Psoas muscle (tissue), 7 donors: ENCODE measurements at regions not wholly inside any gene's neighbourhood (a gene's known extent, or its start where the extent isn't known, plus 50 kb on each side); places are given as distances from the start of the nearest gene placed in this dataset.

Source experiments
- ATAC-seq, 4 donors: fragments of 200-7000 bp; cut with Tn5 transposase; one replicate each; pipeline ENCODE4 v1.9.1; 2020; ENCODE audit warnings: moderate library complexity in 3 of 4, mild to moderate bottlenecking in 2 of 4
- DNase-seq, 2 donors: peaks; one replicate each; pipeline ENCODE4 v3.0.0-alpha.2; 2020
- H3K27ac ChIP-seq: fragments of 200-600 bp; one replicate; pipeline ENCODE4 v1.8.0; 2022
- H3K27me3 ChIP-seq, 3 donors: fragments of 200-600 bp in 1 of 3; one replicate each; pipeline versions ENCODE4 v1.6.1 to v1.8.0; 2013 to 2022; ENCODE audit warnings: low read length in 2 of 3, mild to moderate bottlenecking in 2 of 3, moderate library complexity in 1 of 3; ENCODE audit not compliant: insufficient read depth in 3 of 3
- H3K36me3 ChIP-seq, 2 donors: fragments of 200-600 bp in 1 of 2; one replicate each; pipeline versions ENCODE4 v1.6.1 to v1.8.0; 2013 to 2022; ENCODE audit warnings: low read depth in 1 of 2, mild to moderate bottlenecking in 1 of 2, moderate library complexity in 1 of 2; ENCODE audit not compliant: insufficient read depth in 1 of 2
- H3K4me1 ChIP-seq: fragments of 200-600 bp; one replicate; pipeline ENCODE4 v1.8.0; 2022
- H3K4me3 ChIP-seq: fragments of 200-600 bp; one replicate; pipeline ENCODE4 v1.8.0; 2022; ENCODE audit warnings: mild to moderate bottlenecking
- H3K9me3 ChIP-seq: fragments of 200-600 bp; one replicate; pipeline ENCODE4 v1.8.0; 2022
- WGBS, 3 donors: extraction: QIAGEN DNeasy Blood & Tissue Kit; methylation state at CpG; one replicate each; pipeline versions ENCODE4 v1.1.6 to v1.1.7; 2013; 5-methylcytosine and 5-hydroxymethylcytosine counted together
- intact Hi-C, 2 donors: fragments of 100-400 bp; cut with DNase I; formaldehyde crosslinking; loops; one replicate each; pipeline versions ENCODE4 v1.11.0 to v1.14.2; 2022
- TF ChIP-seq, protein P1 (sequence below): fragments of 200-600 bp; IDR thresholded peaks from one replicate; pipeline ENCODE4 v1.8.0; 2022; ENCODE audit warnings: antibody characterized with exemption
- donor health status: healthy with polysubstance abuse.
- donor health status: DM: no; HTN: no; CAD: no; lungs with moderate emphysema.
- donor health status: Bipolar disorder and iron deficiency.
- donor health status: healthy.
- donor health status: DM: yes; HTN: yes; CAD: no.
- donor health status: DM: no; HTN: no; CAD: no.
- donor health status: DM: yes; HTN: yes; CAD: no.

DNA sequence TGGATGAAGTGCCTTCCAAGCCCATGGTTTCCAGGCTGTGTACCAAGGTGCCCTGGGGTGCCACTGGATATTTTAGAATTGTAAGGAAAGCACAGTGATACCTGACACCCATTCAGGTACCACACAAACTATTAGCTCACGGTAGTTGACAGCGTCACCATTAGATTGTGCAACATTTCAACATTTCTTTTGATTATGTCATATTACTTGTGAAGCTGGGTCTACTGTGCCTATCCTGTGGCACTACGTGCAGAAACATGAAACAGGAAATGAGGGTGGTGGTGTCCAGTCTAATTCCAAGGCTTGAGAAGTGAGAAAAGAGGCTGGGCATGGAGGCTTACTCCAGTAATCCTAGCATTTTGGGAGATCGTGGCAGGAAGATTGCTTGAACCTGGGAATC lies 75.5 kb upstream of the CPM start:
- Histone ChIP-seq H3K27me3 (no peaks in the 10 kb centered on the region), H3K4me3 (no peak overlapping the region), H3K36me3 (no peaks in the 10 kb centered on the region), H3K4me1 (no peaks in the 10 kb centered on the region), H3K27ac (no peak overlapping the region), H3K9me3 (no peaks in the 10 kb centered on the region)
- TF ChIP-seq, protein P1, sequence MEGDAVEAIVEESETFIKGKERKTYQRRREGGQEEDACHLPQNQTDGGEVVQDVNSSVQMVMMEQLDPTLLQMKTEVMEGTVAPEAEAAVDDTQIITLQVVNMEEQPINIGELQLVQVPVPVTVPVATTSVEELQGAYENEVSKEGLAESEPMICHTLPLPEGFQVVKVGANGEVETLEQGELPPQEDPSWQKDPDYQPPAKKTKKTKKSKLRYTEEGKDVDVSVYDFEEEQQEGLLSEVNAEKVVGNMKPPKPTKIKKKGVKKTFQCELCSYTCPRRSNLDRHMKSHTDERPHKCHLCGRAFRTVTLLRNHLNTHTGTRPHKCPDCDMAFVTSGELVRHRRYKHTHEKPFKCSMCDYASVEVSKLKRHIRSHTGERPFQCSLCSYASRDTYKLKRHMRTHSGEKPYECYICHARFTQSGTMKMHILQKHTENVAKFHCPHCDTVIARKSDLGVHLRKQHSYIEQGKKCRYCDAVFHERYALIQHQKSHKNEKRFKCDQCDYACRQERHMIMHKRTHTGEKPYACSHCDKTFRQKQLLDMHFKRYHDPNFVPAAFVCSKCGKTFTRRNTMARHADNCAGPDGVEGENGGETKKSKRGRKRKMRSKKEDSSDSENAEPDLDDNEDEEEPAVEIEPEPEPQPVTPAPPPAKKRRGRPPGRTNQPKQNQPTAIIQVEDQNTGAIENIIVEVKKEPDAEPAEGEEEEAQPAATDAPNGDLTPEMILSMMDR, result no peak
- DNase-seq, result no peak
- intact Hi-C loops, result no loop called here
- WGBS, 3 donors, result 59 to 75% (median 60%) methylated on average over 4 of the region's 4 CpGs
- ATAC-seq, result peak in 1 of 4 donors; percentile 27

- intact Hi-C loops, result no loop called here
- ATAC-seq (no peak), DNase-seq (no peak)
- Histone ChIP-seq H3K4me1 (no peaks in the 10 kb centered on the region), H3K27ac (no peak overlapping the region), H3K36me3 (no peaks in the 10 kb centered on the region), H3K27me3 (no peaks in the 10 kb centered on the region), H3K9me3 (no peaks in the 10 kb centered on the region), H3K4me3 (no peak overlapping the region)
- TF ChIP-seq, protein P1, result no peak
- 88 to 94% (median 93%) methylated on average over 2 of the region's 2 CpGs for WGBS, 3 donors
Observed at GRCh38 chr12:69014047-69014446, 81.1 kb upstream of the CPM start.

DNA sequence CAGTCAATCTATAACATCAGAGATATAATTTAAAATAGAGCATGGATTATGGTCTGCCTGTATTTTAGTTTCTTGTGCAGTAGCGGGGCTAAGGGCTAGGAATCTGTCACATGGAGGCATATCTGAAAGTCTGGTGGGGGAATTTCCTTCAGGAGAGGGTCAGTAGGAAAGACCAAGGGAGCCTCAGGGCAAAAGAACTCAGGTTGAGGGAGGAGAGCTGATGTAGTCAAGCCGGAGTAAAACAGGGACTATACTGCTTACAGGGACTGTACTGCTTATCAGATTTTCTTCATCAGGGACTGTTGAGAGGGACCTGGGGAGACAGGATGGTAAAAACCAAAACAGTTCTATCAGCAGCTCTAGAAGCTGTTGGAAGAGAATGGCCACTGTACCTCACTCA lies 82.0 kb upstream of the CPM start:
- Histone ChIP-seq H3K27ac (no peak overlapping the region), H3K27me3 (no peaks in the 10 kb centered on the region), H3K4me3 (no peak overlapping the region), H3K4me1 (no peaks in the 10 kb centered on the region), H3K36me3 (no peaks in the 10 kb centered on the region), H3K9me3 (no peaks in the 10 kb centered on the region)
- 92 to 98% (median 92%) methylated on average over 2 of the region's 2 CpGs for WGBS, 3 donors
- no peak for ATAC-seq
- no peak for DNase-seq
- intact Hi-C loops, result no loop called here
- TF ChIP-seq, protein P1, result no peak

GRCh38 chr12:69015831-69016230 lies 82.9 kb upstream of the CPM start:
- ATAC-seq, result no peak
- intact Hi-C loops, result no loop called here
- H3K9me3 ChIP-seq, result no peaks in the 10 kb centered on the region
- no peak overlapping the region for H3K4me3 ChIP-seq
- H3K27me3 ChIP-seq, result no peaks in the 10 kb centered on the region
- no peaks in the 10 kb centered on the region for H3K36me3 ChIP-seq
- H3K4me1 ChIP-seq, result no peaks in the 10 kb centered on the region
- 65 to 70% (median 68%) methylated on average over 6 of the region's 6 CpGs for WGBS, 3 donors
- no peak overlapping the region for H3K27ac ChIP-seq
- no peak for DNase-seq
- TF ChIP-seq, protein P1, result no peak

DNA sequence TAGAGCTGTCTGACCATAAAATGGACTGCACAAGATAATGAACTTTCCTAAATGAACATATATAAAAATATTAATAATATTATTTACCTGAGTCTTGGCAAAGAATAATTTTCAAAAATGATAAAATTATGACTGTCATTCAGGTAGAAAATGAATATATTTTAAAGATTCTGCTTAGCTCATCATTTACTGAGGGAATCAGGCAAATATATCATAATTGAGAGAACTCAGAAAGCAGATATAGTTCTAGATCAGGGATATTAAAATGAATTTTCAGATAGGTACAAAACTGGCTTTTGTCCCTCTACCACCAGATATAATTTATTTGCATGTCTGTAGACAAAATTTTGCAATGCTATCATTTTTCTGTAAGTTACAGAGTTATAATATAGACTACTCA lies 86.1 kb upstream of the CPM start:
- no peaks in the 10 kb centered on the region for H3K9me3 ChIP-seq
- intact Hi-C loops, result no loop called here
- no peak overlapping the region for H3K4me3 ChIP-seq
- TF ChIP-seq, protein P1, result no peak
- H3K4me1 ChIP-seq, result no peaks in the 10 kb centered on the region
- no peak overlapping the region for H3K27ac ChIP-seq
- no peak for DNase-seq
- peaks cover 0 to 2% (median 0%) of the 10 kb centered on the region in 3 donors for H3K27me3 ChIP-seq
- ATAC-seq, result no peak
- H3K36me3 ChIP-seq, result no peaks in the 10 kb centered on the region
